Endodermal cell (in vitro differentiated cells): ENCODE measurements at regions not wholly inside any gene's neighbourhood (a gene's known extent, or its start where the extent isn't known, plus 50 kb on each side); places are given as distances from the start of the nearest gene placed in this dataset.

ENCODE experiments used
- DNase-seq: peaks from one replicate; pipeline ENCODE4 v3.0.0-alpha.2; 2017
- H3K27ac ChIP-seq: 2 replicates; pipeline ENCODE4 v1.5.1; 2013; ENCODE audit warnings: mild to moderate bottlenecking, low read depth, low read length, moderate library complexity
- H3K27me3 ChIP-seq: 2 replicates; pipeline ENCODE4 v1.6.1; 2013; ENCODE audit warnings: mild to moderate bottlenecking, low read length, moderate library complexity; ENCODE audit not compliant: insufficient read depth, control insufficient read depth, poor library complexity, severe bottlenecking
- H3K36me3 ChIP-seq: 2 replicates; pipeline ENCODE4 v1.7.0; 2013; ENCODE audit warnings: mild to moderate bottlenecking, low read length, moderate library complexity; ENCODE audit not compliant: control insufficient read depth, insufficient read depth
- H3K4me1 ChIP-seq: one replicate; pipeline ENCODE4 v1.7.0; 2013; ENCODE audit warnings: low read length; ENCODE audit not compliant: control insufficient read depth, insufficient read depth
- H3K4me3 ChIP-seq: 2 replicates; pipeline ENCODE4 v1.5.1; 2013; ENCODE audit warnings: mild to moderate bottlenecking, low read length, moderate library complexity
- H3K9ac ChIP-seq: 2 replicates; pipeline ENCODE4 v1.6.1; 2013; ENCODE audit warnings: mild to moderate bottlenecking, low read length, moderate library complexity; ENCODE audit not compliant: poor library complexity, severe bottlenecking; ENCODE audit errors: extremely low read depth
- H3K9me3 ChIP-seq: 2 replicates; pipeline ENCODE4 v1.6.1; 2013; ENCODE audit warnings: mild to moderate bottlenecking, low read length, moderate library complexity; ENCODE audit not compliant: control insufficient read depth
- H3K27ac Mint-ChIP-seq: 2 replicates; pipeline ENCODE4 v1.8.0; 2020; ENCODE audit warnings: mixed read lengths
- H3K27me3 Mint-ChIP-seq: 2 replicates; pipeline ENCODE4 v1.8.0; 2021; ENCODE audit warnings: mild to moderate bottlenecking, mixed read lengths; ENCODE audit not compliant: insufficient read depth
- H3K36me3 Mint-ChIP-seq: 2 replicates; pipeline ENCODE4 v1.8.0; 2020; ENCODE audit warnings: low read depth, mixed read lengths
- H3K4me1 Mint-ChIP-seq: 2 replicates; pipeline ENCODE4 v1.8.0; 2020; ENCODE audit warnings: mixed read lengths
- H3K4me3 Mint-ChIP-seq: 2 replicates; pipeline ENCODE4 v1.8.0; 2020; ENCODE audit warnings: mild to moderate bottlenecking, moderate library complexity, mixed read lengths
- H3K9me3 Mint-ChIP-seq: 2 replicates; pipeline ENCODE4 v1.8.0; 2020; ENCODE audit warnings: mild to moderate bottlenecking, mixed read lengths
- WGBS, 2 experiments: methylation state at CpG; one replicate each; pipeline versions ENCODE4 v1.1.5 to v1.1.7; 2013; ENCODE audit warnings: missing lambda C conversion rate in 2 of 2, mixed read lengths in 1 of 2; ENCODE audit not compliant: insufficient coverage in 1 of 2, insufficient read length in 1 of 2; 5-methylcytosine and 5-hydroxymethylcytosine counted together
- TF ChIP-seq, protein P1 (sequence below): fragments of 200-600 bp; sonication (generic); conservative IDR thresholded peaks from 2 replicates; pipeline ENCODE4 v1.5.0; 2021; ENCODE audit warnings: antibody characterized with exemption, mild to moderate bottlenecking

DNA sequence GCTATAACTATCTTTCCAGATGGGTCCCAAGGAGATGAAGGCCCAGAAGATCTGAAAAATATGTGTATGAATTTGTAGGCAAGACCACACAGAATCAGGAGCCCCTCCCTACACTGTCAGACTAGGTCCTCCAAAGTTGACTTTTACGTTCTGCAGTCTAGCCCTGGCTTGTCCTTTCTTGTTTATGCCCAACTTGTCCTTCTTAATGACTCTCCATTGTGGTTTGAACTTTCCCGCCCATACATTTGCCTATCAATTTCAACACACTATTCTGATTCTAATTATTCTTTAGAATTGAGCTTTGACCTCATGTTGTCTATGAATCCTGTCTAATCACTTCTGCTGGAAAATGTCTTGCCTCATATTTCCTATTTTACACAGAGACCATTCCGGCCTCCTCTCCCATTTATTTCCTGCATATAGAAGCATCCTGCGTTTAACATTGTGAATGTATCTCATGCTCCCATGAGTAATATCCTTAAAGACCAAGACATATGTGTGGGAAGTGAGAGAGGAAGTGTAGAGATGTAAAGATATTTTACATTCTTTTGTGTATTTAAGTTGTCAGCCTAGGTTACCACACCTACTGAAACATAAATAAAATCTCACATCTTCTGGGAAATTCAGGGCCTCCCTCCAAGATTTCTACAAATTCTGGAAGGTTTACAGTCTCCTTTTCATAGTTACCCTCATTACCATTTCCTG is 348.3 kb downstream of the BCKDHB start:
- 89 to 92% methylated on average over 2 to 4 of the region's 4 CpGs for WGBS, 2 experiments
- Mint-ChIP-seq H3K9me3 (no peaks in the 10 kb centered on the region), H3K4me3 (no peak overlapping the region), H3K27me3 (no peaks in the 10 kb centered on the region), H3K27ac (no peak overlapping the region), H3K4me1 (peaks cover 10% of the 10 kb centered on the region), H3K36me3 (peaks cover 5% of the 10 kb centered on the region)
- Histone ChIP-seq H3K9ac (no peak overlapping the region), H3K4me1 (no peaks in the 10 kb centered on the region), H3K27ac (no peak overlapping the region), H3K4me3 (no peak overlapping the region), H3K36me3 (no peaks in the 10 kb centered on the region), H3K9me3 (no peaks in the 10 kb centered on the region), H3K27me3 (no peaks in the 10 kb centered on the region)
- TF ChIP-seq, protein P1, sequence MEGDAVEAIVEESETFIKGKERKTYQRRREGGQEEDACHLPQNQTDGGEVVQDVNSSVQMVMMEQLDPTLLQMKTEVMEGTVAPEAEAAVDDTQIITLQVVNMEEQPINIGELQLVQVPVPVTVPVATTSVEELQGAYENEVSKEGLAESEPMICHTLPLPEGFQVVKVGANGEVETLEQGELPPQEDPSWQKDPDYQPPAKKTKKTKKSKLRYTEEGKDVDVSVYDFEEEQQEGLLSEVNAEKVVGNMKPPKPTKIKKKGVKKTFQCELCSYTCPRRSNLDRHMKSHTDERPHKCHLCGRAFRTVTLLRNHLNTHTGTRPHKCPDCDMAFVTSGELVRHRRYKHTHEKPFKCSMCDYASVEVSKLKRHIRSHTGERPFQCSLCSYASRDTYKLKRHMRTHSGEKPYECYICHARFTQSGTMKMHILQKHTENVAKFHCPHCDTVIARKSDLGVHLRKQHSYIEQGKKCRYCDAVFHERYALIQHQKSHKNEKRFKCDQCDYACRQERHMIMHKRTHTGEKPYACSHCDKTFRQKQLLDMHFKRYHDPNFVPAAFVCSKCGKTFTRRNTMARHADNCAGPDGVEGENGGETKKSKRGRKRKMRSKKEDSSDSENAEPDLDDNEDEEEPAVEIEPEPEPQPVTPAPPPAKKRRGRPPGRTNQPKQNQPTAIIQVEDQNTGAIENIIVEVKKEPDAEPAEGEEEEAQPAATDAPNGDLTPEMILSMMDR, result no peak
- no peak for DNase-seq

DNA sequence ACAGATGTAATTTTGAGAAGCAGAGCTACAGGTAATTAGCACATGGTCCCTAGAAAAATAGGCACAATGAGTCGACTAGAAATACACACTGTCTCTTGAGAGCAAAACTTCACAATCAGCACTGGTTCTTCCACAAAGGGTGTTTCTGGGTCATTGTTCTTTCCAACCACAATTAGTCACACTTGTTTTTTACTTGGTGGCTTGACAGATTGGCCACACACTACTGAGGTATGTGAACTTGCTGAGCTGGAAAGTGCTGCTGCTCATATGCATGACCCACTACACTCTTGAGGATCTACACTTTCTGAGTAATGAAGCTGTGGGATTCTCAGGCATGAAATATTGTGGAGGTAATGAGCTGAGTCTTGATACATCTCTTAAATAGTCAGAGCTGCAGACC is 347.7 kb downstream of the BCKDHB start:
- H3K4me3 ChIP-seq, result no peak overlapping the region
- Mint-ChIP-seq H3K27me3 (no peaks in the 10 kb centered on the region), H3K9me3 (no peaks in the 10 kb centered on the region), H3K27ac (no peak overlapping the region), H3K36me3 (peaks cover 5% of the 10 kb centered on the region), H3K4me3 (no peak overlapping the region), H3K4me1 (peaks cover 10% of the 10 kb centered on the region)
- H3K27me3 ChIP-seq, result no peaks in the 10 kb centered on the region
- WGBS, 2 experiments, result 60 to 90% methylated on average over 1 of the region's 1 CpG
- DNase-seq, result no peak
- no peaks in the 10 kb centered on the region for H3K36me3 ChIP-seq
- no peak overlapping the region for H3K9ac ChIP-seq
- H3K9me3 ChIP-seq, result no peaks in the 10 kb centered on the region
- TF ChIP-seq, protein P1, result no peak
- H3K4me1 ChIP-seq, result no peaks in the 10 kb centered on the region
- no peak overlapping the region for H3K27ac ChIP-seq

DNA sequence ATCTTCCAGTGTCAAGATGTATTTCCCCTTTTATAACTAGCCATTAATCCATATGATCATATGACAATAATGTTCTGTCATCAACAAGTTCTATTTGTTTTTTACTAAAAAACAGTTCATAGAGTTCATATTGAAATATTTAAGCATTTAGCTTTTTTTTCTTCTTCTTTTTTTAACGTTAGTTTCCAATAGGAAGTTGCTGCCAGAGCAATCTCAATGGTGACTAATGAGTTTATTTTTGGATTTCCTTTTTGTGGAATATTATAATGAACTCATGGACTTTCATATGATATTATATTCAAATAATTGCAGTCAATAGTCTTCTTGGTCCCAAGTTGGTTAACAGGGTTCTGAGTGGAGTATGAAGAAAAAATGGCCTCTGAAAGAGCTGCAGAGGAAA is 343.3 kb downstream of the BCKDHB start:
- Histone ChIP-seq H3K4me1 (no peaks in the 10 kb centered on the region), H3K36me3 (no peaks in the 10 kb centered on the region), H3K9me3 (peaks cover 23% of the 10 kb centered on the region), H3K27me3 (no peaks in the 10 kb centered on the region), H3K27ac (no peak overlapping the region), H3K9ac (no peak overlapping the region), H3K4me3 (no peak overlapping the region)
- DNase-seq, result no peak
- TF ChIP-seq, protein P1, result no peak
- Mint-ChIP-seq H3K27me3 (no peaks in the 10 kb centered on the region), H3K27ac (no peak overlapping the region), H3K4me1 (no peaks in the 10 kb centered on the region), H3K36me3 (peaks cover 11% of the 10 kb centered on the region), H3K9me3 (peaks cover 22% of the 10 kb centered on the region), H3K4me3 (no peak overlapping the region)
- no CpG with 5 or more reads among the region's 1 CpG for WGBS, 2 experiments
